Stimulated activated CD4-positive, alpha-beta T cell treated with anti-CD3 and anti-CD28 coated beads, TNF-alpha, amount 100 ng/mL, for 48 hours (primary cell): ENCODE measurements at regions not wholly inside any gene's neighbourhood (a gene's known extent, or its start where the extent isn't known, plus 50 kb on each side); places are given as distances from the start of the nearest gene placed in this dataset.

Experiments
- DNase-seq, 3 donors: peaks; one replicate each; pipeline ENCODE4 v3.0.0-alpha.2; 2020; ENCODE audit warnings: low read depth in 3 of 3

- no peak for DNase-seq
These were observed 133.0 kb upstream of the SLC14A2 start for GRCh38 chr18:45482286-45482685.

DNA sequence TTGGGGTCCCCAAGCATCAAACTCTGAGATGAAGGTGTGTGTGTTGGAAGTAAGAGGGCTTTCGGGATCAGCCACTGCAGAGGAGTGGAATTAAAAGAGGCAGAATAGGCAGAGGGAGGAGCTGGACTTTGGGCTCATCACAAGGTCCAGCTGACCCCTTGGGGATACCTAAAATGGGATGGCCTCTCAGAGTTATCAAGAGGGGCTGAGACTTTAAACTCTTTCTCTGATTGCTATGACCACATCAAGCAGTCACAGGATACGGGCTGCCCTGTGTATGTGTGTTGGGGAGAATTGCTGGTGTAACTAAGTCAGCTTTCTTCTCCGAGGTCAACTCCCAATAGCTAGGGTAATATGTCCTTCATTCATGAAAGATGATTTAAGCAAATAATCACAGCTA lies 127.7 kb upstream of the SLC14A2 start:
- no peak for DNase-seq

GRCh38 chr18:45488645-45489044 lies 126.6 kb upstream of the SLC14A2 start:
- no peak for DNase-seq

GRCh38 chr18:45493830-45494229 lies 121.4 kb upstream of the SLC14A2 start:
- DNase-seq, result no peak

GRCh38 chr18:45494811-45495210 lies 120.5 kb upstream of the SLC14A2 start:
- DNase-seq, result no peak

- no peak for DNase-seq
These were observed 118.5 kb upstream of the SLC14A2 start for GRCh38 chr18:45496741-45497140.

- no peak for DNase-seq
These were observed 117.5 kb upstream of the SLC14A2 start for GRCh38 chr18:45497595-45498286.

GRCh38 chr18:45498287-45498658 lies 117.0 kb upstream of the SLC14A2 start:
- no peak for DNase-seq

GRCh38 chr18:45503990-45504389 lies 111.3 kb upstream of the SLC14A2 start:
- DNase-seq, result no peak

GRCh38 chr18:45505497-45506206 lies 109.6 kb upstream of the SLC14A2 start:
- no peak for DNase-seq

DNA sequence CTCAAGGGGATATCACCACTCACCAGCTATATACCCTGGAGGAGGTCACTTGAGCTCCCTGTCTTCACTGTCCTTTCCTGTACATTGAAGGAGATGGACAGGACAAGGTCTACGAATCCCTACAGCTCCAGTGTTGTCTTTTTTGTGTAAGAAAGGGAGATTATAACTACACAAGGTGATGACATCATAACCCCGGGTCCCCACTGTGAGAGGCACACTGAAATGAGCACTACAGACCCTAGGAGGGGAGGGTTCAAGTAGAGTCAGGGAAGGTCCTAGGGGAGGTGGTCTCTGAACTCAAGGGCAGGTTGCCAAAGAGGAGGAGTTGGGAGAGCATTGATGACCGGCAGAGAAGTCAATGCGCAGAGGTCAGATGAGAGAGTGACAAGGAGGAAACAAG lies 108.3 kb upstream of the SLC14A2 start:
- no peak for DNase-seq

- DNase-seq, result no peak
These were observed 105.7 kb upstream of the SLC14A2 start for GRCh38 chr18:45509535-45509934.

DNA sequence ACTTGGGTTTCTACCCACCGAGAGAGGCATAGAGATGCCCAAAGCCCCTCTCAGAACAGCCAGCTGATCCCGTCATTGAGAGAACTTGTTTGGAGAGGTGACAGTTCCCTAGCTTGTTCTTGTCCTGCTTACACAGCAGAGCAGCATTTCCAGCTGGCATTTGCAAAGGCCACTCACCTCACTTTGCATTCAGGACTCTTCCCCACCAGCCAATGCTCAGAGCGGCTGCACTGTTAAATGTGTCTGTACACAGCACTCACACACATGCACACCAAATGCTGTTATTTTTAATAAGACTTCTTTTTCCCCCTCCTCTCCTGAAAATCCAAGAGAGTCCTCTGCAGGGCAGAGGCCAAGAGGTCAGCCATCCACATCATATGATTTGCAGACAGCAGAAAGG lies 104.6 kb upstream of the SLC14A2 start:
- DNase-seq, result no peak

- DNase-seq, result no peak
These were observed 102.8 kb upstream of the SLC14A2 start for GRCh38 chr18:45512363-45512953.

- DNase-seq, result no peak
These were observed 98.0 kb upstream of the SLC14A2 start for GRCh38 chr18:45517181-45517741.

DNA sequence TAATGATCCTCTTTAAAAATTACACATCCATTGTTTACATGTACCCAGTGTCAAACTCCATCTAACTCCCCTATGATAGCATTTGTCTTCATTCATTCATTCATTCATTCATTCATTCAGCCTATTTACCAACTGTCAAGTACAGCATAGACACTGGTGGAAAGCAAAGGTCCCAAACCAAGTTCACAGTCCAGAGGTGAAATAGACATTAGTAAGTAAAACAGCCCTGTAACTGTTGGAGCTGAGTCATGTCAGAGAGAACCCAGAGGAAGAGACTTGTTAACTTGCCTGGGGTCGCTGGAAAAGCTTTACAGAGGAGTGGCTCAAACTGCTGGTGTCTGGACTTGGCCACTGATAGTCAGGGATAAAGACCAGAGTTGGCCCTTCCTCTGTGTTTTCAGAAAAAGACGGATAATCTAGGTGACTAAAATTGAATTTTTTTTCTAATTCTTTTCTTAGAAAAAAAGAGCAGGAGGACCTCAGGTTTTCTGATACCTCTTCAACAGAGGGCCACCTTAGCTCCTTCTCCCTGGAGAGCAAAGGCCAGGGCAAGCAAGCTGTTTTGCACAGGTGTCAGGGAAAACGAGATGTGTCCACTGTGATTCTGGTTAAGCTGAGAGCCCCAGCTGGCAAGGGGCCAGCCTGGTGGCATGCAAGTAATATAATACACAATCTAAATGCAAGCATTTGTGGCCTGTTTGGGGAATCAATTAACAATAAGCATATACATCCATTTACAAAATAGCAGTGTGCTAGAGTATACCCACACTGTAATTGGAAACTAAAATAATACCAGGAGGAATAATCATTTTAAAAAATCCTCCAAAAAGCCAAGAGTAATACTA lies 96.7 kb upstream of the SLC14A2 start:
- no peak for DNase-seq

DNA sequence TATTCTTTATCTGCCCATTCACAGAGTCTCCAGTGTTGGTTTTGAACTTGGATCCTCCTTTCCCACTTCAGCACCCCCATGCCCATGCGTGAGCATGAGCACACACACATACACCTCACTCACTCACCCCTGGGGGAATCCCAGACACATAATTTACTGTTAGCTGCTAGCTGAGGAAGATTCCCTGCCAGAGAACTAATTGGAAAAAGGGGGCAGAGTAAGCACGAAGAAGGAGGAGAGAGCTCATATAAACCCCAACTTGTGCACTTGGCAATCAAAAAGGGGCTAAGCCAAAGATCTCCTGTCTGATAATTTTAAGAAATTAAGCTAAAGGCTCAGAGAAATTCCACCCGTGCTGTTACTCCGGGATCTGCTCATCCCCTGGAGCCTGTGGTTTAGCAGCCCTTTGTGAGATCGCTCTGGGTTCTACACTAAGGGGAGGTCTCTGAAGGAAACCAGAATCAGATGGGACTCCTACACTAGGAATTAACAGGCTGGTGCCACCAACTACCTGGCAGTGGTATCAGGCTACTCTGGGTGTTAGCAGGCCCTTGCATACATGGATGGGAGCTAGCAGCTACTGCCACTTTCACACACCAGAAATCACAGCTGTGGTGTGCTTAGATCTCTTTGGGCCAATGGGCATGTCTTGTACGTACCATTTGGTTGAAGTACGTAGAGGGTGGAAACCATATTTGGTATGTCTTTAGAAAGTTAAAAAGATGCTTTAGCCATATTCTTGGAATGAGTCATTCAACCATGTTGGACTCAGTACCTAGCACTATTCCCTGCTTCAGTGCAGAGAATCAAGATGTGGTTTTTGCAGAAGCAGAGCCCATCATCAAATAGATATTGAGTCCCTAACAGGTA lies 95.6 kb upstream of the SLC14A2 start:
- DNase-seq, result no peak

DNA sequence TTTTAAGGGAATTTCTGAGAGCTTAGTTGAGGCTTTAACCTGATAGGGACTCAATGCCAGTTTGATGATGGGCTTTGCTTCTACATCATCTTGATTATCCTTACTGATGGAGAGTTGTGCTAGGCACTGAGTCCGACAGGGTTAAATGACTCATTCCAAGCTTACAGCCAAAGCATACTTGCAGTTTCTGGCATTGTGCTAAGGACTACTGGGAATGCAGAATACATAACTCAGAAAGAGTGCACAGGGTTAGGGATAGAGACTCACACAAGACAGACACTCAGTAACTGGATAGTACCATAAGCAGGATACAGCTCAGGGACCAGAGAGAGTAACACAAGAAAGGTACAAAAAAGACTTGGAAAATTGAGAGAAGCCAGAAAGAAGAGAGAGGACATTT lies 94.1 kb upstream of the SLC14A2 start:
- no peak for DNase-seq

DNA sequence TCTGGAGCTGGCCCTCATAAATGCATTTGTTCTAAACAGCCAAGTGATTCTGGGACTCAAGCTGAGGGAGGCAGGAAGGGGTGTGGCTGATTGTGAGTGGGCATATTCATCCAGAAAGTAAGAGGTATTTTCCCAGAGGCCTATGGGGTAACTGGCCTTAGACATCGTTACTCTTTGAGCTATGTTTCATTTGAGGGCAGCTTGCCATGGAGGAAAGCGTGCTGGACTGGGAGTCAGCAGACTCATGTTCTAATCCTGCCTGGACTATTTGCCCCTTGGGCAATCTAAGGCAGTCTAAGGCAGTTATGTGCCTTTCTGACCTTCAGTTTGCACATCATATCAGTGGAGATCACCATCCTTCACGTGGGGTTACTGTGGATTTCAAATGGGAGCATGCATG lies 93.5 kb upstream of the SLC14A2 start:
- DNase-seq, result no peak

GRCh38 chr18:45522371-45522770 lies 92.9 kb upstream of the SLC14A2 start:
- DNase-seq, result no peak

DNA sequence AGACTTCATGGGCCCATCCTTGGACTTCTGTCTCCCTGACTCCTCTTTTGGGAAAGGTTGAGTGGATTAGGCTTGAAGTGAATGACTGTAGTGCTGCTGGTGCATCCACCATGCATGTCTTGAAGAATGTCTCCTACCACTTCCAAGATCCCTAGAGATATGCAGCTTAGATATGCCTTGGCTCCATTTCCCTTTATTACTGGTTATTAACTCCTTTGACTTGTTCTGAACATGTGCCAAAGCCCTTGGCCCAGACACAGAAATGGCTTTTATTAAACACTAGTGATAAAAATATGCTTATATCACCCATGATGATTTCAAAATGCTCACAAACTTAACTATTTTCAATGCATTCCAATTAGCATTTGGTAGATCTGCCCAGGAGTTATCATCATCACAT lies 90.0 kb upstream of the SLC14A2 start:
- DNase-seq, result no peak
